ENCODE measurements at regions not wholly inside any gene's neighbourhood (a gene's known extent, or its start where the extent isn't known, plus 50 kb on each side); places are given as distances from the start of the nearest gene placed in this dataset.
"Not testable (repeated sequence)": the region's sequence is repeated elsewhere in the genome, so short reads cannot be mapped to it uniquely, and the experiment has no call there.

GRCh38 chr2:869357-869871, 81.2 kb upstream of the SNTG2 start:
- no peak overlapping the region for H2AFZ ChIP-seq (ENCODE audit: low read length)
- no peaks in the 10 kb centered on the region for H4K20me1 ChIP-seq (ENCODE audit: control insufficient read depth, extremely low read depth, insufficient read depth, low read length)
- H3K36me3 ChIP-seq (ENCODE audit: control insufficient read depth, insufficient read depth, low read length): no peaks in the 10 kb centered on the region
- H3K27ac ChIP-seq (ENCODE audit: insufficient read depth, low read length): no peak overlapping the region
- H3K9ac ChIP-seq (ENCODE audit: insufficient read depth, low read length): no peak overlapping the region
- no peak for TF ChIP-seq CTCF (conservative IDR thresholded peaks at IDR 0.05 in 1 of 2, IDR thresholded peaks at IDR 0.05 in 1 of 2; ENCODE audit: low read depth in 1 of 2, low read length in 2 of 2)
- no peak for TF ChIP-seq EZH2 (IDR thresholded peaks at IDR 0.05; ENCODE audit: low read length, missing control alignments)
- H3K4me1 ChIP-seq (ENCODE audit: control insufficient read depth, extremely low read depth, insufficient read depth, low read length): no peaks in the 10 kb centered on the region
- H3K79me2 ChIP-seq (ENCODE audit: control insufficient read depth, insufficient read depth, low read length): no peaks in the 10 kb centered on the region
- H3K4me2 ChIP-seq (ENCODE audit: extremely low read depth, insufficient read depth, low read length): no peak overlapping the region
- H3K9me3 ChIP-seq (ENCODE audit: control insufficient read depth, insufficient read depth, low read depth, low read length): no peaks in the 10 kb centered on the region
- no peak overlapping the region for H3K4me3 ChIP-seq (replicated peaks in 1 of 4; ENCODE audit: control extremely low read depth in 1 of 4, insufficient read depth in 1 of 4, low read depth in 3 of 4, low read length in 4 of 4)
- H3K27me3 ChIP-seq (ENCODE audit: control insufficient read depth, insufficient read depth, low read length): no peaks in the 10 kb centered on the region
- no peak for DNase-seq (ENCODE audit: low read depth in 2 of 2)

- H4K20me1 ChIP-seq (ENCODE audit: control insufficient read depth, extremely low read depth, insufficient read depth, low read length); H3K36me3 ChIP-seq (ENCODE audit: control insufficient read depth, insufficient read depth, low read length); H3K4me1 ChIP-seq (ENCODE audit: control insufficient read depth, extremely low read depth, insufficient read depth, low read length); H3K79me2 ChIP-seq (ENCODE audit: control insufficient read depth, insufficient read depth, low read length); H3K4me2 ChIP-seq (ENCODE audit: extremely low read depth, insufficient read depth, low read length); H3K9me3 ChIP-seq (ENCODE audit: control insufficient read depth, insufficient read depth, low read depth, low read length); H3K27ac ChIP-seq (ENCODE audit: insufficient read depth, low read length); H3K9ac ChIP-seq (ENCODE audit: insufficient read depth, low read length); H3K4me3 ChIP-seq (replicated peaks in 1 of 4; ENCODE audit: control extremely low read depth in 1 of 4, insufficient read depth in 1 of 4, low read depth in 3 of 4, low read length in 4 of 4); H3K27me3 ChIP-seq (ENCODE audit: control insufficient read depth, insufficient read depth, low read length); H2AFZ ChIP-seq (ENCODE audit: low read length); DNase-seq (ENCODE audit: low read depth in 2 of 2): not testable (repeated sequence)
Observed at GRCh38 chr2:868857-869256, 81.8 kb upstream of the SNTG2 start.

- Histone ChIP-seq H3K9ac (ENCODE audit: insufficient read depth, low read length) (no peak overlapping the region), H3K27ac (ENCODE audit: insufficient read depth, low read length) (no peak overlapping the region), H3K27me3 (ENCODE audit: control insufficient read depth, insufficient read depth, low read length) (no peaks in the 10 kb centered on the region), H3K79me2 (ENCODE audit: control insufficient read depth, insufficient read depth, low read length) (no peaks in the 10 kb centered on the region), H3K4me3 (replicated peaks in 1 of 4; ENCODE audit: control extremely low read depth in 1 of 4, insufficient read depth in 1 of 4, low read depth in 3 of 4, low read length in 4 of 4) (no peak overlapping the region), H3K36me3 (ENCODE audit: control insufficient read depth, insufficient read depth, low read length) (no peaks in the 10 kb centered on the region), H3K9me3 (ENCODE audit: control insufficient read depth, insufficient read depth, low read depth, low read length) (no peaks in the 10 kb centered on the region), H3K4me1 (ENCODE audit: control insufficient read depth, extremely low read depth, insufficient read depth, low read length) (no peaks in the 10 kb centered on the region), H4K20me1 (ENCODE audit: control insufficient read depth, extremely low read depth, insufficient read depth, low read length) (no peaks in the 10 kb centered on the region), H3K4me2 (ENCODE audit: extremely low read depth, insufficient read depth, low read length) (no peak overlapping the region), H2AFZ (ENCODE audit: low read length) (no peak overlapping the region)
- TF ChIP-seq CTCF (conservative IDR thresholded peaks at IDR 0.05 in 1 of 2, IDR thresholded peaks at IDR 0.05 in 1 of 2; ENCODE audit: low read depth in 1 of 2, low read length in 2 of 2): no peak
- no peak for DNase-seq (ENCODE audit: low read depth in 2 of 2)
Observed at GRCh38 chr2:867296-867695, 83.4 kb upstream of the SNTG2 start.

All from fibroblast of lung (primary cell).